Right atrium auricular region (tissue), 2 donors: ENCODE measurements at regions not wholly inside any gene's neighbourhood (a gene's known extent, or its start where the extent isn't known, plus 50 kb on each side); places are given as distances from the start of the nearest gene placed in this dataset.
A peak's percentile ranks its signal among the peaks of the same experiment; 100 is the strongest.

Experiments
- DNase-seq: peaks from one replicate; pipeline ENCODE4 v3.0.0-alpha.2; 2019; ENCODE audit warnings: low spot score
- H3K27ac ChIP-seq, 2 donors: fragments of 200-600 bp; sonication (generic); 1 replicate in 1 of 2; 2 replicates in 1 of 2; pipeline ENCODE4 v1.5.1; 2016 to 2019
- H3K27me3 ChIP-seq, 2 donors: fragments of 200-600 bp; sonication (generic); one replicate each; pipeline versions ENCODE4 v1.5.1 to v1.6.0; 2017 to 2019
- H3K36me3 ChIP-seq: fragments of 200-600 bp; sonication (generic); one replicate; pipeline ENCODE4 v1.5.1; 2016
- H3K4me1 ChIP-seq, 2 donors: fragments of 200-600 bp; sonication (generic); one replicate each; pipeline versions ENCODE4 v1.5.1 to v1.6.0; 2017 to 2019
- H3K4me3 ChIP-seq, 2 donors: fragments of 200-600 bp; sonication (generic); 1 replicate in 1 of 2; 2 replicates in 1 of 2; pipeline ENCODE4 v1.5.1; 2017 to 2019; ENCODE audit warnings: mild to moderate bottlenecking in 1 of 2, moderate library complexity in 1 of 2
- H3K9me3 ChIP-seq, 2 donors: fragments of 200-600 bp; sonication (generic); one replicate each; pipeline ENCODE4 v1.5.1; 2019
- TF ChIP-seq, protein P1 (sequence below), 2 donors: fragments of 200-600 bp; sonication (generic); IDR thresholded peaks; one replicate each; pipeline ENCODE4 v1.5.1; 2019; ENCODE audit warnings: antibody characterized with exemption in 2 of 2

DNA sequence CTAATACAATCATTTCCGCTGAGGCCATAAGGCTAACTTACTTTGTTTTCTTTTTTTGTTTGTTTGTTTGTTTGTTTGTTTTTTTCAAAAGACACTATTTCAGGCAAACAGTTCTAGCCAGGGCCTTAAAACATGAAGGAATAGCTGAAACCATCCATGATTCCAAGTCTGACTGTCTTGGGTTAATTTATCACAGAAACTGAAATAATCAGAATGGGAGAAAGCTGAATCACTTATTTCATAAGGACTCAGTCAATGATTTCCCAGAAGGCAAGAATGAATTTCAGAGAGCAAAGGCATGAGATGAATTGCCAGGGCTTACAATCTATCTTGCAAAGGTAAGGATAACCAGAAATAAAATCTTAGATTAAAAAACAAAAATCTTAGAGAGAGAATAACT lies 1315.1 kb downstream of the SUCLG1 start:
- DNase-seq = no peak
- TF ChIP-seq, protein P1, sequence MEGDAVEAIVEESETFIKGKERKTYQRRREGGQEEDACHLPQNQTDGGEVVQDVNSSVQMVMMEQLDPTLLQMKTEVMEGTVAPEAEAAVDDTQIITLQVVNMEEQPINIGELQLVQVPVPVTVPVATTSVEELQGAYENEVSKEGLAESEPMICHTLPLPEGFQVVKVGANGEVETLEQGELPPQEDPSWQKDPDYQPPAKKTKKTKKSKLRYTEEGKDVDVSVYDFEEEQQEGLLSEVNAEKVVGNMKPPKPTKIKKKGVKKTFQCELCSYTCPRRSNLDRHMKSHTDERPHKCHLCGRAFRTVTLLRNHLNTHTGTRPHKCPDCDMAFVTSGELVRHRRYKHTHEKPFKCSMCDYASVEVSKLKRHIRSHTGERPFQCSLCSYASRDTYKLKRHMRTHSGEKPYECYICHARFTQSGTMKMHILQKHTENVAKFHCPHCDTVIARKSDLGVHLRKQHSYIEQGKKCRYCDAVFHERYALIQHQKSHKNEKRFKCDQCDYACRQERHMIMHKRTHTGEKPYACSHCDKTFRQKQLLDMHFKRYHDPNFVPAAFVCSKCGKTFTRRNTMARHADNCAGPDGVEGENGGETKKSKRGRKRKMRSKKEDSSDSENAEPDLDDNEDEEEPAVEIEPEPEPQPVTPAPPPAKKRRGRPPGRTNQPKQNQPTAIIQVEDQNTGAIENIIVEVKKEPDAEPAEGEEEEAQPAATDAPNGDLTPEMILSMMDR (IDR thresholded peaks at IDR 0.05) = no peak
- no peak overlapping the region for H3K27ac ChIP-seq
- H3K4me3 ChIP-seq = no peak overlapping the region
- H3K9me3 ChIP-seq = no peaks in the 10 kb centered on the region
- no peaks in the 10 kb centered on the region for H3K4me1 ChIP-seq
- no peaks in the 10 kb centered on the region for H3K36me3 ChIP-seq
- no peaks in the 10 kb centered on the region for H3K27me3 ChIP-seq

DNA sequence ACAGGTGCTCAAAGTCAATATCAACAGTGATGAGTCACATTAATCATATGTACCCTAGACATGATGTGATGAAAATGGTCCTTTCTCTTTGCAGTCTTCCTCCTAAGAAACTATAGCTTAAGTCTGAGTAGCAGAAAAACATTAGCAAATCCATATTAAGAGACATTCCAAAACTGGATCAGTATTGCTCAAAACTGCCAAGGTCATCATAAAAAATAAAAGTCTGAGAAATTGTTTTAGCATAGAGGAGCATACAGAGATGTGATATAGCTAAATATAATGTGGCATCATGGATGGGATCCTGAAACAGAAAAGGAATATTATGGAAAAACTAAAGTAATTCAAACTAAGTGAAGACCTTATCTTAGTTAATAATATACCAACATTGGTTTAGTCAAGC lies 1316.1 kb downstream of the SUCLG1 start:
- Histone ChIP-seq H3K4me3 (no peak overlapping the region), H3K9me3 (no peaks in the 10 kb centered on the region), H3K27me3 (no peaks in the 10 kb centered on the region), H3K4me1 (no peaks in the 10 kb centered on the region), H3K36me3 (no peaks in the 10 kb centered on the region), H3K27ac (no peak overlapping the region)
- DNase-seq = no peak
- TF ChIP-seq, protein P1 (IDR thresholded peaks at IDR 0.05) = peak in 1 of 2 donors; percentile 11

DNA sequence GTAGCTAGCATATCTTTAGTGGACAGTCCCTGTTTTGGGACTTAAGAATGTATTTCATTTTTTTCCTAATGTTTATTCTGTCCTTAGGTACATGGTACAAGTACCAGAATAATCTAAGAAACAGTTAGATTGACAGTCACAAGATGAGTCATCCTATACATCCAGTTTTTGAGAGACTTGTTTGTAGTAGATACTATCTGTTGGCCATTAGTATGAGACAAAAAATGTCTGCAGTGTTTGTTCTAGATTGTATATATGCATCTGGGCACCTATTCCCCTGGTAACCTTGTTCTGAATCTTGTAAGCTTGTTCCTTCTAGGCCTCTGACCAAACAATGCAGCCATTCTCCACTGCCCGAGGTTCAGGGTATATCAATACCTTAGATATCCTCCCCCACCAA lies 1343.5 kb downstream of the SUCLG1 start:
- Histone ChIP-seq H3K27ac (no peak overlapping the region), H3K4me3 (no peak overlapping the region), H3K9me3 (no peaks in the 10 kb centered on the region), H3K36me3 (no peaks in the 10 kb centered on the region), H3K4me1 (no peaks in the 10 kb centered on the region), H3K27me3 (no peaks in the 10 kb centered on the region)
- TF ChIP-seq, protein P1 (IDR thresholded peaks at IDR 0.05) = no peak
- no peak for DNase-seq

DNA sequence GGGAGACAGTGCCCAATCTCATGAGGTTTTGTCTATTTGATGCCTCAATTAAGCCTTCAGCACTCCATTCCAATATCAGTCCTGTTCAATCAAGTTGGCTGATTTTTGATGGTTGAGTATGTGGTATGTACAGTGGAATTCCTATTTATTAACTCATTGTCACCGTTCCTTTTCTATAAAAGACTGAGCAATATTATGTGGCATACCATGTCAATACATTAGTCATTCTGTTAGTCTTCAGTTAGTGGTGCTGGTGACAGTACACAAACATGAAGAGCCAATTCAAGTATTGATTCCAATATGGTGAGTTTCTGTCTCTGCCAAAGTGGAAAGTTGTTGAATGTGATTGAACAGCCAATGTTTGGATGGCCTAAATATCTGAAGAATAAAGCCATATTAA lies 1343.9 kb downstream of the SUCLG1 start:
- no peaks in the 10 kb centered on the region for H3K9me3 ChIP-seq
- no peaks in the 10 kb centered on the region for H3K36me3 ChIP-seq
- H3K4me3 ChIP-seq = no peak overlapping the region
- no peak overlapping the region for H3K27ac ChIP-seq
- TF ChIP-seq, protein P1 (IDR thresholded peaks at IDR 0.05) = no peak
- H3K27me3 ChIP-seq = no peaks in the 10 kb centered on the region
- H3K4me1 ChIP-seq = no peaks in the 10 kb centered on the region
- DNase-seq = no peak

DNA sequence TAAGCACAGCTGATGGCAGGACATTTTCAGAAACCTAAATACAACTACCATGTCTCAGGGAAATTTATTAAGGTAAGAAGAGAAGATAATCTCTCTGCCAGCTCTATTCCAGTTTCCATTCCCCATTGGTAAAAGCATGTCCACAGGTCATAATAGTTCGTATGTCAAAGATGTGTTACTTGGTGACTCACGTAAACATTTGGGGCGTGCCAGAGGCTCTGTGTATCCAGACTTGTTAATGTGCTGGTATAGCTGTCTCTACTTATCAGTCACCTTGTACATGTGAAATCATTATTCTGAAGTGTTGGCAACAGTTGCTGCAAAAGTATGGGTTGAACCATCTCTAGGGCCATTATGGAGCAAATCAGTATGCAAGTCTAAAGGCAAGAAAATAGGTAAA lies 1345.1 kb downstream of the SUCLG1 start:
- H3K9me3 ChIP-seq = no peaks in the 10 kb centered on the region
- no peak overlapping the region for H3K27ac ChIP-seq
- no peaks in the 10 kb centered on the region for H3K27me3 ChIP-seq
- DNase-seq = no peak
- no peaks in the 10 kb centered on the region for H3K36me3 ChIP-seq
- H3K4me1 ChIP-seq = no peaks in the 10 kb centered on the region
- H3K4me3 ChIP-seq = no peak overlapping the region
- TF ChIP-seq, protein P1 (IDR thresholded peaks at IDR 0.05) = no peak

DNA sequence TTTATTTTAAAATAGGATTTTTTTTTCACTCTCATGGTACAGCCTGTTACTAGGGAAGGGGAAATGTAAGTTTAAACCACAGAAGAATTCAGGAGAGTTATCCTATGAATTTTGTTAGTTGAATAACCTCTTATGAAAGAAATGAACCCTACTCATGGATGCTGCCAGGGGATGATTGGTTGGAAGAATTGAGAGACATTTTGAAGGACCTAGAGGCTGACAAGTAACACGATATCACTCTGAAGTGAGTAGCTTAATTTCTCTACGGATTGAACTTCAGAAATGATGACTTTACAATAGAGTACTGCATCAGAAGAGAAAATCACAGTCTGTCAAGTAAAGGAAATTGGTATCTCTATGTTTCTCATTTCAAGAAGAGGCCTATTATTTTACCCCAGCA lies 1346.2 kb downstream of the SUCLG1 start:
- no peak overlapping the region for H3K4me3 ChIP-seq
- TF ChIP-seq, protein P1 (IDR thresholded peaks at IDR 0.05) = no peak

More for the DNA sequence above, 1346.2 kb downstream of the SUCLG1 start:
- Histone ChIP-seq H3K27me3 (no peaks in the 10 kb centered on the region), H3K27ac (no peak overlapping the region), H3K4me1 (no peaks in the 10 kb centered on the region), H3K36me3 (no peaks in the 10 kb centered on the region), H3K9me3 (no peaks in the 10 kb centered on the region)
- DNase-seq = no peak
